GM18502 (cell line): ENCODE measurements at regions not wholly inside any gene's neighbourhood (a gene's known extent, or its start where the extent isn't known, plus 50 kb on each side); places are given as distances from the start of the nearest gene placed in this dataset.
"Not testable (repeated sequence)": the region's sequence is repeated elsewhere in the genome, so short reads cannot be mapped to it uniquely, and the experiment has no call there.

Source experiments
- ATAC-seq: cut with Tn5 transposase; IDR thresholded peaks from one replicate; pipeline ENCODE4 v1.9.1; 2021; ENCODE audit warnings: mild to moderate bottlenecking; ENCODE audit not compliant: unreplicated experiment, poor library complexity

DNA sequence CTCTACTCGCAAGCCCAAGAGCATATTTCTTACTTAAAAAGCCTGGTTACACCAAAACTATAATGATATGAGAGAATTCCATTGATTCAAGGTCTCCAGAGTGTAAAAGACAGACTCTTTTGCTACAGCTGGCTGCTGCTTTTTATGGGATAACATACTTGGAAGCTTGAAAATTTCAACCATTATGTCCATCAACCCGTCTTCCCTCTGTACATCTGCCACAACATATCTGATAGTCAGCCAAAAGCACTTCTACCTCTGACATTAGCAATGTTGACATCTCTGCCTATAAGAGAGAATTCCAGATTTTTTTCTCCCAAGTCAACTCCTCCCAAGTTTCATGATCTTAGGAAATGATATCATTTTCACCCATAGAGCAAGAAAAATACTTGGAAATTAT lies 54.4 kb upstream of the IQCM start:
- ATAC-seq = no peak

DNA sequence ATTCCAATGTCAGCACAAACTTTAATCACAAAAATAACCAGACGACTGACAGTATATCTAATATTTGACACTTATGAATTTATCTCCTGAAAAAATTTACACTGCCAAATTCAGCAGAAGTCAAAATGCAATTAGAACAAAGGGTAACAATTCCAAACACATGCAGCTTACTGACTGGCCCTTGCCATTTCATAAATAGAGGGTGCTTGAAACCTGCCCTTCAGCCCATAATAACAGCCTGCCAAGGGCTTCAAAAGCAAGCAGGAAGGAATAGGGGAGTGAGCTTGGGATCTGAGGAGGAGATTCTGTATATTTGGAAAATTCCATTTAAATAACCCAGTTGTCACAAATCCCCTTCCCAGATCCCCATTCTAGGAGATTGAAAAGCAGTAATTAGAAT lies 66.1 kb upstream of the IQCM start:
- no peak for ATAC-seq

DNA sequence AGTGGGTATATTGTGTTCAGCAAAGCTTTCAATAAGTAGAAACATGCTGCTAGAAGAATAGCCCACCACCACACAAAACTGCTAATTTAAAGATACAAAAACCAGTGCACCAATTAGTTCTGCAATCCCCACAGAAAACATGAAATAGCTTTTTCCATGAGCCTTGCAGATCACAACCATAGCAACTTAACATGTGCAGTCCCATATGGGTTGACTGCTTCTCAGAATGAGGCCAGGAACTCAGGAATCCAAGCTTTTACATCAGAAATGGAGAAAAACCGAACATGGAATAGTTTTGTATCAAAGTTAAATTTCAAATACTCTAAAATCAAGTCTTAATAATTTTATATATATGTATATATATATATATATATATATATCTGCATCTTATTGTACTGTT lies 66.6 kb upstream of the IQCM start:
- ATAC-seq = no peak

DNA sequence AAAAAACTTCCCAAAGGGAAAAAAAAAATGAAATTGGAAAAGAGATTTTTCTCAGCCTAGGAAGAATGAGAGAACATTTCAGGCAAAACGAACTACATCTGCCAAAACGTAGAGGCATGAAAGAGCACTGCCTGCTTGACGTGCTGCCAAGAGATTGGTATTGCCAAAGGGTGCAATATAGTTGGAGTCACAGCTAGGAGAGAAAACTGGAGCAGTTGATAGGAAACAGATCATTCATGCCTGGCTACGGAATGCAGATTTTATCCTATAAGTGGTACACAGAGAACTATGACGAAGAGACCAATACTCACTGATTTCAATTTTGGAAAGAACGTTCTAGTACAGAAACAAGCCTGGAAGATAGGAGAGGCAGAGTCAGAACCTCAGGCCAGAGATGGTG lies 68.4 kb upstream of the IQCM start:
- ATAC-seq = no peak

DNA sequence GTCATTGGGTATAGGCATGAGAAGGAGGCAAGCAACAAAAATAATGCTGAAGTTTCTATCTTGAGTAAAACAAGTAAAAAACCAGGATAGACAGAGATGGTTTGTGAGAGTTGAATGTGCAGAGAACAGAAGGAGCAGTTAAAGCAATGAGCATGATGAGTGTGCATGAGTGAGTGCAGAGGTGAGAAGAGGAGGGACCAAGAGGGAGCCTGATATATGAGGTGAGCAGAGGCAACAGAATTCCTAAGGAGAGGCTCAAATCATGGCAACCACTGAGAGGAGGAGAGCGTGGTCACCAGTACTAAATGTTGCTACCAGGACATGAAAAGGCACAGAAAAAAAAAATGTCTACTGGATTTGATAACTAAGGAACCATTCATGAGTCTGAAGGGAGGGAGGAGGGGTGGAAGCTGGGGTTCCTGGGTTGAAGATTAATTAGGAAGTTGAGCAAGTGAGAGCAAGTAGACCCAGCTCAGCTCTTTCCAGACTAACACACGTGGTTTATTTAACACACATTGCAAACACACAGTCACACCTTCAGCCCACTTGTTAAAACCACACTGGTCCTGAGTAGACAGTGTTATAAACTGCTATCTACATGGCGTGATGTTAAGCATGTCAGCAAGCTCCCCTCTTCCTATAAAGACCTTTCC lies 69.0 kb upstream of the IQCM start:
- no peak for ATAC-seq

DNA sequence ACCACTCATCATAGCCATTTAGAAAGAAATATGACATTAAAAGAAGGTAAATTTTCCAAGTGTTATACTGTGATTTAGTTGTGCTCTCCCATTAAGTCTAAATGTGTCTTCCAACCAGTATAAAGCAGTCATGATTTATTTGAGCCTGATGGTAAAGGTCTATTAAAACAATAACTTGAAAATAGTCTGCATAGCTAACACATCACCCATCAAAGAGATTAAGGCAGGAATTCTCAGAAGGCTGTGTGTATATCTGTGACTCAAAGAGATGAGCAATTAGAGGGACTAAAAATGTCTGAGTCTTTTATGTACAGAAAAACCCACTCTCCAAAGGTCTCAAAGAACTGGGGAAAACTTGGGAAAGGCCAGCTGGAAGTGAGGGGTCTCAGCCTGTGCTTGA lies 70.3 kb upstream of the IQCM start:
- no peak for ATAC-seq

DNA sequence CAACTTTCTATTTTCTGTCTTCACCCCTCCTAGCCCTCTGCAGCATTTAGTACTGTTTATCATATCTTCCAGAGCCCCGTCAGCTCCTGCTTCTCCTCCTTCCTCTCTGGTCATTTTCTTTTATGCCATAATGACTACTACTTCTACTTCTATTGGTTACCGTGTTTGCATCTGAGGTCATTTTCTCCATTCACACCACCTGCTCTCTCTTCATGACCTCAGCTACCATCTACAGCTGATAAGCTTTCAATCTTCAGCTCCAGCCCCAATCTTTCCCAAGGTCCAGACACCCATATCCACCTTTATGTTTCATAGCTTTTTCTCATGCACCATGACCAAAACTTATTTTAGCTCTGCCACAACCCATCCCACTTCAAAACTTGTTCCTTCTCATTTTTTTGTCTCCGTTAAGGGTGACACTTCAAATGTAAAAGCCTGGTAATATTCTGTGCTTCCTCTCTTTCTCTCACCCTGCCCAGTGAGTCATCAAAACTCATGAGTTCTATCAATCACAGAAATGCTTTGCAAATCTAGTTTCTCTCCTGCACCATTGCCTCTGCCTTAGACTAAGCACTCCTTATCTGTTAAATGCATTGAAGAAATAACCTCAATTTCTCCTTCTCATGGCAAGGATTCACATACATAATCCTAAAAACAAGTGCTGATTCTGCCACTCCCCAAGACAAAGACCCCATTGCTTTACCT lies 71.3 kb upstream of the IQCM start:
- no peak for ATAC-seq

DNA sequence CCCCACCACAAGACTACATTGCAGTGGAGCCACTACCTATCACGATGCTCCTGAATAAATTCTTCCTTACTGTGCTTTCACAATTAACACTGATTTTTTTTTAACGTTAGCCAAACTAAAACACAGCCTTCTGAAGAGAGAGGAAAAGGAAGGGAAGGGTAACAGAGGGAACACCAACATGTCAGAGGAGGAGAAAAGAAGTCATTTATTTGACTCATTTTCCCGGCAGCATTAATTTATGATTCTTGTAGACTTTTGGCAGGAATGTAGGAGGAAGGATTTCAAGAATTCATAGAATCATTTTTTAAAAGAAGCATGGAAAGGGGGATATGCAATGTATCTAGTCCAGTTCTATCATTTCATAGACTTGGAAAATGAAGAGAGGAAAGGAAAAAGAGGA lies 74.3 kb upstream of the IQCM start:
- no peak for ATAC-seq

DNA sequence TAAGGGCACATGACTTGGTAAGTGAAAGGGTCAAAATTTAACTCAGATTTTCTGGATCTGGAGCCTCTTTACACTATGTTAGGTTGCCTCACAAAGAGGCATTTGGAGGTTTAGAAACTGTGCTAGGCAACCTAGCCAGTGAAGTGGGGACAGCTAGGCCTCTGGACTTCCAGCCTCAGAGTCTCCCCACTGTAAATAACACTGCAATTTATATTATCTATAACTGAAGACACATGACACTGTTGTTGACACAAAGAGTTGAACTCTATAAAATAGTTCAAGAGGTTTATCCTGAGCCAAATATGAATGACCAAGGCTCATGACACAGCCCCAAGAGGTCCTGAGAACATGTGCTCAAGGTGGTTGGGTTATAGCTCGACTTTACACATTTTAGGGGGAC lies 74.9 kb upstream of the IQCM start:
- no peak for ATAC-seq

DNA sequence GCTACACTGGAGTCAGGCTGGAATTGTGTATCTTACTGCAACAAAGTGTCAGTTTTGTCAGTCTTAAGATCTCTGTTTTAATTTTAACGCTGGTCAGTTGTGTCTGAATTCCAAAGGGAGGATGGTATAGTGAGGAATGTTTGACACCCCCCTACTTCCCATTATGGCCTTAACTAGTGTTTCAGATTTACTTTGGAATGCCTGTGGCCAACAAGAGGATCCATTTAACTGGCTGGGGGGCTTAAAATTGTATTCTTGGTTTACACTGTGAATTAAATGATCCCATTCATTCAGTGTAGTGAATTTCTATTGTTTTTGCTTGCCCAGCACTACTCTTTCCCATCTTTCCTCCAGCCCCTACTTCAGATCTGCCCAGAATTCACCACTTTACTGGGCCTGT lies 75.8 kb upstream of the IQCM start:
- ATAC-seq = no peak

DNA sequence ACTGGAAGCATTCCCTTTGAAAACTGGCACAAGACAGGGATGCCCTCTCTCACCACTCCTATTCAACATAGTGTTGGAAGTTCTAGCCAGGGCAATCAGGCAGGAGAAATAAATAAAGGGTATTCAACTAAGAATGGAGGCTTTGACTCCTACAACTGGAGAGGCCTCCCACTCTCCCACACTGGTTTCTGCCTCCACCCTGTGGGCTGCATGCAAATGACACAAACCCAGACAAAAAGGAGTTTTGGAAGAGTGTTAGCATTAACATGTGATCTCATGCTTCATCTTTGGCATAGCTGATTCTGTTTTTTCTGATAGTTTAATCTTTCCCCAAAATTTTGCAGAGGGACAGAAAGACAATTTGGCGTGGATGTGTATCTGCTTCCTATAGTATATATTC lies 80.8 kb upstream of the IQCM start:
- ATAC-seq = peak; percentile 48

DNA sequence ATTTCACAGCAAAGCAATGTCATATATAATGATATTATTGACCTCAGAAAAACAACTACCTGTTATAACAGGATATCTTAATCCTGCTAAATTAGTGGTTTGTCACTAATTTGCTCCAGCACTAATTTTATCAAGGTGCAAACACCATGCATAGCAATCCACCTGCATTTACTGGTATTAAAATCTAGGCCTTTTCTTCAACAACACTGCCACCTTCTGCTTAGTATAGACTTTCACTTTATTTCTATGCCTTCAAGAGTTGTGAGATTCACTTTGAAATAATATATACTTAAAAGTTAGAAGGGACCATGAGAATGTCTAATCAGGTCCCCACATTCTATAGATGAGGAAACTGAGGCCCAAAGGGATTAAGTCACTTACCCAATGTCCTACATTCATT lies 82.1 kb upstream of the IQCM start:
- no peak for ATAC-seq

DNA sequence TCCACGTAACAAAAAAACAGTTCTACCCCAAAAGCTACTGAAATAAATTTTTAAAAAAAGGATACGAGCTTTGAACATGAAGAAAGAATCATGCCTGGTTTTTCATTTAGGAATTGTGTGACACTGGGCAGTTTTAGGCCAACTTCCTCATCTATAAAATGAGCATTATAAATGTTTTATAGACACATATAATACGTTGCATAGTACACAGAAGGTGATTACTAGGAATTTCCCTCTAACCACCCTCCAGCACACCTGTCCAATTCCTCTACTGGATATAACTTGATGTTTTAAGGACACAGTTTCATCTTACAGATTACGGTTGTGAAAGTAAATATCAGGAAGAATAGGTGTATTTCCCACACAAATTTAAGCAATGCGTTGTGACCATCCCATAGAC lies 85.5 kb upstream of the IQCM start:
- no peak for ATAC-seq

DNA sequence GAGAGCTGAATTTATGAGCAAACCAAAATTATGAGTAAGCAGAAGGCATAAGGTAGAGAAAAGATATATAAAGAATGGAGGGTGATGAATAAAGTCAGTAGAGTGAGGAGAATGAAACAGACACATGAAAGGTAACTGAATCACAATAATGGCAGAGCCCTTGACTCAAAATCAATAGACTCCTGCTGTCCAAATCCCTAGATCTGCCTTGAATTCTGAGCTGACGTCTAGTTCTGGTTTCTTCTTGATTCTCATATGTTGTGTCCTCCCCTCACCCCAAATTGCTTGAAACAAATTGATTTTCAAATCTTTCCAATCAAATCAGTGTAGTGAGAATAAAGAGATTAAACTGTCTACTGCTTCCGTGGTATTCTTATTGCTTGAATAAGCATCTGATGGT lies 86.6 kb upstream of the IQCM start:
- no peak for ATAC-seq

DNA sequence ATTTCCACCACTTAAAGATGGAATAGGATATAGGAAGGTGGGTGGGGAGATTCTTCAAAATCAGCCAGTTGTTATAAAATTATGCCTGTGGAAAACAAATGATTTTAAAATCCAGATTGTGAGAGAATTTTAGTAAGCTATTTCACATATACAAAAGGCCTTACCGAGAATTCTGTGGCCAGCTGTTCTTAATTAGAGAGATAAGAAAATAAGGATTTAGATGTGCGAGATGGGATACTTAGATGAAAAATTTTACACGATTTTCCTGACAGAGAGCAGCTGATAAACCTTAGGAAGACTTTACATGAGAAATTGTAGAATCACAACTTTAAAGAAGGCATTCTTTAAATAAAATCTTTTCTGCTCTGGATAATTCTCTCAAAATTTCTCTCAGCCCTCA lies 94.5 kb upstream of the IQCM start:
- no peak for ATAC-seq

DNA sequence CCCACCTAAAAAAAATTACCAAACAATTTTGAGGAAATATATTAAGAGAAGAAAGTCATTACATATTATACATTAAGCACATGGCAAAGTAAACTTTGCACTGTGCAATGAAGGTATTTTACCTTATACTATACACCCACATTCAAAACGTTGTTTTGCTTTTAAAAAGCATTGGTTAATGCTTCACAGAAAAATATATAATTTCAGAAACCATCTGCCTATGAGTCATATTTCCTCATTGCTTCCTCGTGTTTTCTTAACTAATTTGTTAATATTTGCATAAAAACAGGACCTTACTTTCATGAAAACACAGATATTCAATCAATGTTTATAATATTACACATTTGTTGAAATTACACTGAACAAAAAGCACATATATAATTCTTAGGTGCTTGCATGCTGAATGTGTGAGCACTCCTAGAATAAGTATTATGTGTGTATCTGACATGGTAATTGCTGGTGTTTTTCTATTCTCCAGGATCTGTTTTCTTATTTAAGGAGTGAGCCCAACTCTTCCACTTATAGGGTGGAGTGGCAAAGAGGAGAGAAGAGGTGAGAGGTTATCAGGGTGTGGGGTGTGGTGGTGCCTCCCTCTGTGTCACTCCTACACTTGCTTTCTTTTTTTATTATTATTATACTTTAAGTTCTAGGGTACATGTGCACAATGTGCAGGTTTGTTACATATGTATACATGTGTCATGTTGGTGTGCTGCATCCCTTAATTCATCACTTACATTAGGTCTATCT lies 95.1 kb upstream of the IQCM start:
- no peak for ATAC-seq

DNA sequence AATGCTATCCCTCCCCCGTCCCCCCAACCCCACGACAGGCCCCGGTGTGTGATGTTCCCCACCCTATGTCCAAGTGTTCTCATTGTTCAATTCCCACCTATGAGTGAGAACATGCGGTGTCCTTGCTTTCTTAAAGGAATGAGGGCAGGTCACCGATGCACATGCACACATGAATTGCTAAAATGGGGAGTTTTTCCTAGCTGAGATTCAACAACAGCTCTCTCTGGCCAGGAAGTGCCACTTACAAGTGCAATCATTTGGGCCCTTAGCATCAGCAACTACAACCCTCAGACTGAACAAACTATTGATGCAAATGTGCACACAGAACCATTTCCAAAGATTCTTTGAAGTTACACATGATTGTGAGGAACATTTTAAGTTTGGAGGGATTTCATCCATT lies 95.7 kb upstream of the IQCM start:
- no peak for ATAC-seq

DNA sequence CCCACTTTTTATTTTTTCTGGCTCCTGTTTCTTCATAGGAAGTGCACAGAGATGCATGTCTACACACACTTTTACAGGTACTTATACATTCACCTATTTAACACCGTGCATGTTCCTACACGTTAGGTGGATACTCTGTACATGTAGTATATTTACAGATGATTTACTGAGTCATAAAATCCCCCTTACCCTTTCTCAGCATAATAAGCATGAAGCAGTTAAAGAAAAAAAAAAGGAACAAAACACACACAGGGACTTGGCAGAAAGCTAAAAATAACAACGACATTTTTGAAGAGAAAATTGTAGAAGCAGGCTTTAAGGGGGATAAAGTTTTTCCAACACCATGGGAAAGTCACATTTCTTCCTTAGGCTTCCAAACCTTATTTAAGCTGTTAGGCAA lies 96.4 kb upstream of the IQCM start:
- ATAC-seq = no peak

DNA sequence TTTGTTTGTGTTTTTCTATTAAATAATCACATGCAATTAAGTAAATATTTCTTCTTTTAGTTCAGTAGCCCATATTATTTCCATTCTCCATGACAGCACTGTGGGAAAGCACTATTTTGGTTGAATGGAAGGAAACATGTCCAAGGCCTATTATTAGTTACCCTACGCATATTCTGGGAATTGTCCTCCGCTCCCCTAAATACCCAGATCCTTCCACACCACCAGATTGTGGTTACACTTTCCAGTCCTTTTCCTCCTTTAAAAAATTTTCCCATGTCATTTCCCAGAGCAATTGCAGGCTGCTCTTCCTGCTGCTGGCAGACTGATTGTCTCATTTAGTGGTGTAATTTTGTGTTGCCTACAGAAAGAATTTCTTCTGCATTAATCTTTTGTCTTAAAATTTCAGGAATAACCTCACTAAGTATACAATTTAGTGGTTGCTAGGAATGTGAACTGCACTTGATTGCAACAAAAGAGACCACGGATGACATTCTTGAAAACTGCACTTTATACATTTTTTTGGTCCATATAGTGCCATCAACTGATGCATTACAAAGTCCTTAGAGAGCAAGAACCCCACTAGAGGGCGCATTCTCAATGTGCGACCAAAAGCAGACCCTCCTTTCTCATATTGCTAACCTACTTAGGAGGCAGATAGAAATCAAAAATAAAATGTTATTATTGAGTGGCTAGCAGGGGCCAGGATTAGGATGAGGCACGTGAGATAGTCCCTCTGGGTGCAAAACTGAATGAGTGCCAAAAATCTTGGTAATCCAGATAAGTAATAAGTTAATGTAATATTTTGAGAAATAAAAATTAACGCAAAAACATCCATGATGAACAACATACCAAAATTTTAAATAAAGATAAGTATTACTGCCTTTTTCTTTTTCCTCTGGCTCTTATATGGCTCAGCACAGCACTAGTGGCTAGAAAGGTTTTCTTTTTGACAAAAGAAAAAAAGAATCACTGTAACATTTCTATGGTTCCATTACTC lies 98.8 kb upstream of the IQCM start:
- peak; percentile 92 for ATAC-seq

DNA sequence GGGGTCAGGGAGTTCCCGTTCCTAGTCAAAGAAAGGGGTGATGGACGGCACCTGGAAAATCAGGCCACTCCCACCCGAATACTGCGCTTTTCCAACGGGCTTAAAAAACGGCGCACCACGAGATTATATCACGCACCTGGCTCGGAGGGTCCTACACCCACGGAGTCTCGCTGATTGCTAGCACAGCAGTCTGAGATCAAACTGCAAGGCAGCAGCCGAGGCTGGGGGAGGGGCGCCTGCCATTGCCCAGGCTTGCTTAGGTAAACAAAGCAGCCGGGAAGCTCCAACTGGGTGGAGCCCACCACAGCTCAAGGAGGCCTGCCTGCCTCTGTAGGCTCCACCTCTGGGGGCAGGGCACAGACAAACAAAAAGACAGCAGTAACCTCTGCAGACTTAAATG lies 100.1 kb upstream of the IQCM start:
- ATAC-seq = not testable (repeated sequence)

DNA sequence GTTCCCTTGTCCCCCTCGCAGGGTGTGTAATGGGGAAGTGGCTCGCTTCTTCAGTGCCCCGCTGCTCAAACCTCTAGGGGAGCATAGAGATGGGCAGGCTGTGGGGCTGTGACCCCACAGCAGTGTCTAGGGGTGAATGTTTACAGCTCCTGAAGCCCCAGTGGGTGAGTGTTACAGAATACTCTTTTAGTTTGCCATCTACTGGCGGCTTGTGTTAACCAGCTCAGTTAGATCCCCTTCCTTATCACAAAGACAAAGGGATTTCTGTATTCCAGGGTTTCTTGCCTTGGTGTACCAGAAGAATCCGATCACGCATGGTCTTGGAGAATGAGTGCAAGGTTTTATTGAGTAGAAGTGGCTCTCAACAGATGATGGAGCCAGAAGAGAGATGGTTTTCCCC lies 108.1 kb upstream of the IQCM start:
- ATAC-seq = no peak
